GM12878 (cell line): ENCODE measurements at regions not wholly inside any gene's neighbourhood (a gene's known extent, or its start where the extent isn't known, plus 50 kb on each side); places are given as distances from the start of the nearest gene placed in this dataset.
"Not testable (repeated sequence)": the region's sequence is repeated elsewhere in the genome, so short reads cannot be mapped to it uniquely, and the experiment has no call there.

Experiments
- ATAC-seq: fragments of 200-7000 bp; cut with Tn5 transposase; 3 replicates; pipeline ENCODE4 v1.9.1; 2020; ENCODE audit warnings: mild to moderate bottlenecking, moderate library complexity
- BruUV-seq: library from RNA; stranded (reverse); fragments of 400-500 nt; replicated peaks from 2 replicates; lab custom pipeline; 2021; lab: Mats Ljungman, UMichigan
- CTCF ChIA-PET: fragments of 300-600 bp; sonication (Branson Sonifier 250); formaldehyde crosslinking; extraction: SDS; loops from one replicate; lab custom pipeline; 2021; ENCODE audit warnings: inconsistent platforms; lab: Yijun Ruan, JAX
- POLR2A ChIA-PET: fragments of 350-600 bp; formaldehyde crosslinking; extraction: SDS; loops from one replicate; lab custom pipeline; 2021; ENCODE audit warnings: inconsistent platforms; lab: Charles Lee
- RAD21 ChIA-PET: fragments of 300-600 bp; sonication (Branson Sonifier 250); formaldehyde crosslinking; loops from one replicate; lab custom pipeline; 2023; ENCODE audit warnings: antibody characterized with exemption; ENCODE audit not compliant: unreplicated experiment; lab: Charles Lee
- SMC1A ChIA-PET: fragments of 300-600 bp; sonication (Branson Sonifier 250); formaldehyde crosslinking; loops from one replicate; lab custom pipeline; 2023; ENCODE audit not compliant: unreplicated experiment, uncharacterized antibody; lab: Charles Lee
- DNase-seq: peaks from one replicate; pipeline ENCODE4 v3.0.0-alpha.2; 2011; ENCODE audit warnings: low read depth, low spot score
- FAIRE-seq: peaks from 3 replicates; lab custom pipeline; 2011; peaks lifted over from hg19 to GRCh38; lab: Jason Lieb, UNC
- H2AFZ ChIP-seq: 2 replicates; pipeline ENCODE4 v1.6.0; 2011; ENCODE audit warnings: low read depth, low read length, control low read depth; ENCODE audit not compliant: control insufficient read depth
- H3K27ac ChIP-seq: 2 replicates; pipeline ENCODE4 v1.5.1; 2011; ENCODE audit warnings: control low read depth; ENCODE audit not compliant: control insufficient read depth, insufficient read depth
- H3K27me3 ChIP-seq, 2 experiments: replicated peaks in 1 of 2; 2 replicates each; pipeline versions ENCODE4 v1.6.0 to v1.6.1; 2011; ENCODE audit warnings: low read length in 1 of 2; ENCODE audit not compliant: control insufficient read depth in 2 of 2, insufficient read depth in 2 of 2
- H3K36me3 ChIP-seq, 2 experiments: 2 replicates each; pipeline ENCODE4 v1.5.1; 2011; ENCODE audit warnings: low read length in 1 of 2; ENCODE audit not compliant: control insufficient read depth in 2 of 2, insufficient read depth in 2 of 2
- H3K4me1 ChIP-seq: 2 replicates; pipeline ENCODE4 v1.6.1; 2011; ENCODE audit warnings: mild to moderate bottlenecking, low read length, moderate library complexity, mixed read lengths; ENCODE audit not compliant: control insufficient read depth, insufficient read depth
- H3K4me2 ChIP-seq: 2 replicates; pipeline ENCODE4 v1.6.0; 2011; ENCODE audit warnings: control low read depth; ENCODE audit not compliant: control insufficient read depth, insufficient read depth
- H3K4me3 ChIP-seq: fragments of 200-600 bp; sonication (generic); 2 replicates; pipeline ENCODE4 v1.5.1; 2016
- H3K79me2 ChIP-seq: 2 replicates; pipeline ENCODE4 v1.6.0; 2011; ENCODE audit warnings: low read length; ENCODE audit not compliant: control insufficient read depth, insufficient read depth
- H3K9ac ChIP-seq: 2 replicates; pipeline ENCODE4 v1.8.0; 2011; ENCODE audit warnings: low read length, control low read depth, mixed read lengths; ENCODE audit not compliant: control insufficient read depth, insufficient read depth
- H3K9me3 ChIP-seq: replicated peaks from 3 replicates; pipeline ENCODE4 v1.5.1; 2011; ENCODE audit warnings: mild to moderate bottlenecking, low read length; ENCODE audit not compliant: control insufficient read depth, insufficient read depth
- H4K20me1 ChIP-seq: 2 replicates; pipeline ENCODE4 v1.6.0; 2011; ENCODE audit not compliant: control insufficient read depth, insufficient read depth
- HDGF ChIP-seq: fragments of 450-650 bp; IDR thresholded peaks from 2 replicates; pipeline ENCODE4 v1.6.1; 2016; ENCODE audit warnings: antibody characterized with exemption
- IKZF2 ChIP-seq, 2 experiments: fragments of 450-650 bp; IDR thresholded peaks; 2 replicates each; pipeline ENCODE4 v1.6.1; 2017; ENCODE audit warnings: mild to moderate bottlenecking in 2 of 2, moderate library complexity in 2 of 2
- NRF1 ChIP-seq: conservative IDR thresholded peaks from 2 replicates; pipeline ENCODE4 v1.6.1; 2011; ENCODE audit warnings: mild to moderate bottlenecking, low read depth, low read length, improper control_type of control experiment
- SIX5 ChIP-seq: IDR thresholded peaks from 2 replicates; pipeline ENCODE4 v1.6.1; 2011; ENCODE audit warnings: mild to moderate bottlenecking, low read depth, low read length, moderate library complexity; ENCODE audit not compliant: severe bottlenecking
- SPI1 ChIP-seq: IDR thresholded peaks from 2 replicates; pipeline ENCODE4 v1.6.1; 2011; ENCODE audit warnings: low read depth, mild to moderate bottlenecking, low read length, moderate library complexity, borderline replicate concordance; ENCODE audit not compliant: insufficient read depth
- WGBS: methylation state at CpG from one replicate; pipeline ENCODE4 v1.1.6; 2016; ENCODE audit warnings: low lambda C conversion rate; ENCODE audit not compliant: insufficient replicate concordance, insufficient coverage; ENCODE audit errors: missing lambda C conversion rate; 5-methylcytosine and 5-hydroxymethylcytosine counted together
- in situ Hi-C: fragments of 300-500 bp; cut with MboI; formaldehyde crosslinking; loops from 9 replicates; pipeline ENCODE4 v1.14.3; 2018; ENCODE audit warnings: mixed read lengths
- intact Hi-C: fragments of 100-400 bp; cut with micrococcal nuclease; formaldehyde crosslinking; loops from one replicate; pipeline ENCODE4 v1.14.2; 2022; ENCODE audit not compliant: unreplicated experiment
- TF ChIP-seq, protein P1 (sequence below): IDR thresholded peaks from 2 replicates; pipeline ENCODE4 v1.6.1; 2012; ENCODE audit warnings: low read depth, low read length, improper control_type of control experiment
- TF ChIP-seq, protein P2 (sequence below): fragments of 450-650 bp; IDR thresholded peaks from 2 replicates; pipeline ENCODE4 v1.6.1; 2017; ENCODE audit warnings: mild to moderate bottlenecking, low read depth, inconsistent platforms; ENCODE audit not compliant: poor library complexity, severe bottlenecking

- in situ Hi-C loops, result not testable (repeated sequence)
Observed at GRCh38 chr3:32042867-32043266, 61.3 kb downstream of the ZNF860 start.

GRCh38 chr3:32045091-32045915 lies 61.1 kb upstream of the GPD1L start:
- H3K27ac ChIP-seq, result no peak overlapping the region
- POLR2A ChIA-PET, result no interaction called here
- CTCF ChIA-PET, result interaction anchor here (0.7 to 1.2 kb wide), 2 partner anchors 99 to 161 kb away, joined by 3 read pairs; no protein-coding TSS in a partner anchor
- H3K4me1 ChIP-seq, result no peaks in the 10 kb centered on the region
- DNase-seq (no peak), ATAC-seq (no peak), FAIRE-seq (no peak)
- intact Hi-C loops (no loop called here), in situ Hi-C loops (no loop called here)
- no peaks in the 10 kb centered on the region for H4K20me1 ChIP-seq
- SMC1A ChIA-PET, result no interaction called here
- H3K4me2 ChIP-seq, result no peak overlapping the region
- no peaks in the 10 kb centered on the region for H3K79me2 ChIP-seq
- H2AFZ ChIP-seq, result no peak overlapping the region
- H3K9me3 ChIP-seq, result peaks cover 3% of the 10 kb centered on the region; the same call in 1 of the 3 replicates
- H3K9ac ChIP-seq, result no peak overlapping the region
- WGBS, result 62% methylated on average over 5 of the region's 5 CpGs
- RAD21 ChIA-PET, result no interaction called here
- no TSS peak for BruUV-seq
- H3K27me3 ChIP-seq, result no peaks in the 10 kb centered on the region
- H3K36me3 ChIP-seq, result no peaks in the 10 kb centered on the region
- no peak for TF ChIP-seq IKZF2 (IDR thresholded peaks at IDR 0.05)
- no peak for TF ChIP-seq NRF1
- TF ChIP-seq, protein P1, sequence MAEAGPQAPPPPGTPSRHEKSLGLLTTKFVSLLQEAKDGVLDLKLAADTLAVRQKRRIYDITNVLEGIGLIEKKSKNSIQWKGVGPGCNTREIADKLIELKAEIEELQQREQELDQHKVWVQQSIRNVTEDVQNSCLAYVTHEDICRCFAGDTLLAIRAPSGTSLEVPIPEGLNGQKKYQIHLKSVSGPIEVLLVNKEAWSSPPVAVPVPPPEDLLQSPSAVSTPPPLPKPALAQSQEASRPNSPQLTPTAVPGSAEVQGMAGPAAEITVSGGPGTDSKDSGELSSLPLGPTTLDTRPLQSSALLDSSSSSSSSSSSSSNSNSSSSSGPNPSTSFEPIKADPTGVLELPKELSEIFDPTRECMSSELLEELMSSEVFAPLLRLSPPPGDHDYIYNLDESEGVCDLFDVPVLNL, result no peak
- no peak for TF ChIP-seq HDGF
- TF ChIP-seq, protein P2, sequence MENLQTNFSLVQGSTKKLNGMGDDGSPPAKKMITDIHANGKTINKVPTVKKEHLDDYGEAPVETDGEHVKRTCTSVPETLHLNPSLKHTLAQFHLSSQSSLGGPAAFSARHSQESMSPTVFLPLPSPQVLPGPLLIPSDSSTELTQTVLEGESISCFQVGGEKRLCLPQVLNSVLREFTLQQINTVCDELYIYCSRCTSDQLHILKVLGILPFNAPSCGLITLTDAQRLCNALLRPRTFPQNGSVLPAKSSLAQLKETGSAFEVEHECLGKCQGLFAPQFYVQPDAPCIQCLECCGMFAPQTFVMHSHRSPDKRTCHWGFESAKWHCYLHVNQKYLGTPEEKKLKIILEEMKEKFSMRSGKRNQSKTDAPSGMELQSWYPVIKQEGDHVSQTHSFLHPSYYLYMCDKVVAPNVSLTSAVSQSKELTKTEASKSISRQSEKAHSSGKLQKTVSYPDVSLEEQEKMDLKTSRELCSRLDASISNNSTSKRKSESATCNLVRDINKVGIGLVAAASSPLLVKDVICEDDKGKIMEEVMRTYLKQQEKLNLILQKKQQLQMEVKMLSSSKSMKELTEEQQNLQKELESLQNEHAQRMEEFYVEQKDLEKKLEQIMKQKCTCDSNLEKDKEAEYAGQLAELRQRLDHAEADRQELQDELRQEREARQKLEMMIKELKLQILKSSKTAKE, result no peak
- no peak for TF ChIP-seq SPI1
- TF ChIP-seq SIX5, result no peak
- no peak overlapping the region for H3K4me3 ChIP-seq

More at GRCh38 chr3:32042867-32043266, 61.3 kb downstream of the ZNF860 start:
- FAIRE-seq, H3K9me3 ChIP-seq, DNase-seq, H3K4me1 ChIP-seq, H3K9ac ChIP-seq, POLR2A ChIA-PET, SMC1A ChIA-PET, intact Hi-C loops, H3K4me3 ChIP-seq, RAD21 ChIA-PET, H4K20me1 ChIP-seq, BruUV-seq, H3K27me3 ChIP-seq, H3K36me3 ChIP-seq, H3K27ac ChIP-seq, H3K79me2 ChIP-seq, H3K4me2 ChIP-seq, H2AFZ ChIP-seq, ATAC-seq, CTCF ChIA-PET: not testable (repeated sequence)
- 60% methylated on average over 6 of the region's 6 CpGs for WGBS
